PC-3 (cell line): ENCODE measurements at regions not wholly inside any gene's neighbourhood (a gene's known extent, or its start where the extent isn't known, plus 50 kb on each side); places are given as distances from the start of the nearest gene placed in this dataset.

Experiments used
- ATAC-seq: fragments of 200-7000 bp; cut with Tn5 transposase; 2 replicates; pipeline ENCODE4 v1.9.1; 2020; ENCODE audit warnings: mild to moderate bottlenecking, moderate library complexity
- BruUV-seq: library from RNA; stranded (reverse); fragments of 400-500 nt; replicated peaks from 2 replicates; lab custom pipeline; 2021; lab: Mats Ljungman, UMichigan
- CTCF ChIA-PET: fragments of 300-600 bp; sonication (Branson Sonifier 250); formaldehyde crosslinking; loops from one replicate; lab custom pipeline; 2022; ENCODE audit warnings: antibody characterized with exemption; lab: Charles Lee
- POLR2A ChIA-PET: fragments of 300-600 bp; sonication (Branson Sonifier 250); formaldehyde crosslinking; loops from one replicate; lab custom pipeline; 2022; ENCODE audit warnings: antibody characterized with exemption; ENCODE audit not compliant: unreplicated experiment; lab: Charles Lee
- DNase-seq: peaks from one replicate; pipeline ENCODE4 v3.0.0-alpha.2; 2015
- H2AFZ ChIP-seq: fragments of 300-600 bp; sonication (generic); 2 replicates; pipeline ENCODE4 v1.6.0; 2016; ENCODE audit warnings: antibody characterized with exemption, low read length
- H3F3A ChIP-seq: fragments of 300-600 bp; sonication (generic); one replicate; pipeline ENCODE4 v1.6.0; 2017; ENCODE audit warnings: antibody characterized with exemption, low read length, control low read depth, mild to moderate bottlenecking; ENCODE audit not compliant: unreplicated experiment
- H3K27ac ChIP-seq: fragments of 300-600 bp; sonication (generic); 2 replicates; pipeline ENCODE4 v1.5.1; 2016; ENCODE audit warnings: mild to moderate bottlenecking, low read length
- H3K27me3 ChIP-seq: fragments of 300-600 bp; sonication (generic); 2 replicates; pipeline ENCODE4 v1.6.1; 2016; ENCODE audit warnings: low read length, mixed read lengths
- H3K36me3 ChIP-seq: fragments of 300-600 bp; sonication (generic); 2 replicates; pipeline ENCODE4 v1.6.1; 2016; ENCODE audit warnings: low read depth, mixed run types, low read length, mixed read lengths
- H3K4me1 ChIP-seq: fragments of 300-600 bp; sonication (generic); 2 replicates; pipeline ENCODE4 v1.5.1; 2016; ENCODE audit warnings: low read length; ENCODE audit not compliant: insufficient read depth
- H3K4me2 ChIP-seq: fragments of 300-600 bp; sonication (generic); 2 replicates; pipeline ENCODE4 v1.6.0; 2016; ENCODE audit warnings: low read length
- H3K4me3 ChIP-seq: fragments of 300-600 bp; sonication (generic); 2 replicates; pipeline ENCODE4 v1.5.1; 2016; ENCODE audit warnings: mild to moderate bottlenecking, low read length, mixed read lengths
- H3K79me2 ChIP-seq: fragments of 300-600 bp; sonication (generic); 2 replicates; pipeline ENCODE4 v1.6.1; 2017; ENCODE audit warnings: low read length, mixed read lengths
- H3K9ac ChIP-seq: fragments of 300-600 bp; sonication (generic); 2 replicates; pipeline ENCODE4 v1.6.0; 2016; ENCODE audit warnings: mild to moderate bottlenecking, low read length
- H3K9me2 ChIP-seq: fragments of 300-600 bp; sonication (generic); replicated peaks from 2 replicates; pipeline ENCODE4 v1.6.1; 2016; ENCODE audit warnings: mixed run types, low read length, mixed read lengths
- H3K9me3 ChIP-seq: fragments of 300-600 bp; sonication (generic); 2 replicates; pipeline ENCODE4 v1.6.1; 2016; ENCODE audit warnings: low read length, mixed read lengths
- H4K20me1 ChIP-seq: fragments of 300-600 bp; sonication (generic); 2 replicates; pipeline ENCODE4 v1.6.1; 2016; ENCODE audit warnings: low read length, mixed read lengths
- EZH2 ChIP-seq: fragments of 300-600 bp; sonication (generic); IDR thresholded peaks from one replicate; pipeline ENCODE4 v1.6.1; 2017; ENCODE audit warnings: antibody characterized with exemption, mild to moderate bottlenecking, low read length; ENCODE audit not compliant: unreplicated experiment
- EZH2phosphoT487 ChIP-seq: fragments of 300-600 bp; sonication (generic); IDR thresholded peaks from 2 replicates; pipeline ENCODE4 v1.6.1; 2018; ENCODE audit warnings: mild to moderate bottlenecking, antibody characterized with exemption, low read length, borderline replicate concordance
- intact Hi-C: fragments of 100-400 bp; cut with micrococcal nuclease; formaldehyde crosslinking; loops from 2 replicates; pipeline ENCODE4 v1.9.0; 2023
- TF ChIP-seq, protein P1 (sequence below): fragments of 300-600 bp; sonication (generic); conservative IDR thresholded peaks from 2 replicates; pipeline ENCODE4 v1.5.1; 2017; ENCODE audit warnings: antibody characterized with exemption, low read depth, mild to moderate bottlenecking, low read length

- no TSS peak for BruUV-seq
Observed at GRCh38 chr1:217929213-217929885, 298.2 kb downstream of the SPATA17 start.

DNA sequence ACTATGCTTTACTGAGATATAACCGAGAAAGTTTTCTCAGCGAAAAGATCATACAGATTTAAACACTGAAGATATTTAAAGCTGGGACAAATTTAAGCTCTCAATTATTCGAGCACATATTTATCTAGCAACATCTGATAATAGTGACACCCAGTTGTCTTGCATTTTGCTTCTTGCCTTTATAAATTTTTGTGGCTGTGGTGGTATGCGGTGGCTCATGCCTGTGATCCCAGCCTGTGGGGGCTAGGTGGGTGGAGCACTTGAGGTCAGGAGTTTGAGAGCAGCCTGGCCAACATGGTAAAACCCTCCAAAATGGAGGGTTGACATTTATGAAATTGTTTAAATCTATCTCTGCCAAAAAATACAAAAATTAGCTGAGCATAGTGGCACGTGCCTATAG lies 312.2 kb downstream of the SPATA17 start:
- DNase-seq: no peak
- H3K9ac ChIP-seq: no peak overlapping the region
- ATAC-seq: no peak
- no peaks in the 10 kb centered on the region for H3K79me2 ChIP-seq
- H2AFZ ChIP-seq: no peak overlapping the region
- no peaks in the 10 kb centered on the region for H3K9me3 ChIP-seq
- H3K9me2 ChIP-seq: no peaks in the 10 kb centered on the region
- TF ChIP-seq EZH2 (no peak), EZH2phosphoT487 (no peak)
- TF ChIP-seq, protein P1, sequence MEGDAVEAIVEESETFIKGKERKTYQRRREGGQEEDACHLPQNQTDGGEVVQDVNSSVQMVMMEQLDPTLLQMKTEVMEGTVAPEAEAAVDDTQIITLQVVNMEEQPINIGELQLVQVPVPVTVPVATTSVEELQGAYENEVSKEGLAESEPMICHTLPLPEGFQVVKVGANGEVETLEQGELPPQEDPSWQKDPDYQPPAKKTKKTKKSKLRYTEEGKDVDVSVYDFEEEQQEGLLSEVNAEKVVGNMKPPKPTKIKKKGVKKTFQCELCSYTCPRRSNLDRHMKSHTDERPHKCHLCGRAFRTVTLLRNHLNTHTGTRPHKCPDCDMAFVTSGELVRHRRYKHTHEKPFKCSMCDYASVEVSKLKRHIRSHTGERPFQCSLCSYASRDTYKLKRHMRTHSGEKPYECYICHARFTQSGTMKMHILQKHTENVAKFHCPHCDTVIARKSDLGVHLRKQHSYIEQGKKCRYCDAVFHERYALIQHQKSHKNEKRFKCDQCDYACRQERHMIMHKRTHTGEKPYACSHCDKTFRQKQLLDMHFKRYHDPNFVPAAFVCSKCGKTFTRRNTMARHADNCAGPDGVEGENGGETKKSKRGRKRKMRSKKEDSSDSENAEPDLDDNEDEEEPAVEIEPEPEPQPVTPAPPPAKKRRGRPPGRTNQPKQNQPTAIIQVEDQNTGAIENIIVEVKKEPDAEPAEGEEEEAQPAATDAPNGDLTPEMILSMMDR: no peak
- intact Hi-C loops: loop anchor here (1.0 kb wide), 1 partner anchor 10 kb away; no protein-coding TSS in a partner anchor
- no peaks in the 10 kb centered on the region for H3K36me3 ChIP-seq
- ChIA-PET POLR2A (no interaction called here), CTCF (interaction anchor here (0.6 kb wide), 1 partner anchor 136 kb away, joined by 3 read pairs; no protein-coding TSS in a partner anchor)
- H3K4me3 ChIP-seq: no peak overlapping the region
- no peak overlapping the region for H3K4me2 ChIP-seq
- H3K4me1 ChIP-seq: no peaks in the 10 kb centered on the region; the same call in 1 of the 2 replicates
- BruUV-seq: no TSS peak
- no peak overlapping the region for H3K27ac ChIP-seq
- no peaks in the 10 kb centered on the region for H4K20me1 ChIP-seq
- H3F3A ChIP-seq: no peaks in the 10 kb centered on the region
- 0 out of 2 replicates have a peak, but pooled peaks cover 5% of the 10 kb centered on the region for H3K27me3 ChIP-seq

More at GRCh38 chr1:217929213-217929885, 298.2 kb downstream of the SPATA17 start:
- Histone ChIP-seq H2AFZ (no peak overlapping the region), H3K27ac (no peak overlapping the region), H3K4me2 (no peak overlapping the region), H4K20me1 (no peaks in the 10 kb centered on the region), H3K79me2 (no peaks in the 10 kb centered on the region), H3K27me3 (no peaks in the 10 kb centered on the region), H3K4me3 (no peak overlapping the region), H3K36me3 (no peaks in the 10 kb centered on the region), H3F3A (no peaks in the 10 kb centered on the region), H3K9me3 (no peaks in the 10 kb centered on the region), H3K9me2 (no peaks in the 10 kb centered on the region), H3K4me1 (no peaks in the 10 kb centered on the region), H3K9ac (no peak overlapping the region)
- ChIA-PET POLR2A (no interaction called here), CTCF (no interaction called here)
- TF ChIP-seq EZH2: no peak
- TF ChIP-seq, protein P1: no peak
- intact Hi-C loops: no loop called here
- no peak for DNase-seq
- no peak for ATAC-seq

DNA sequence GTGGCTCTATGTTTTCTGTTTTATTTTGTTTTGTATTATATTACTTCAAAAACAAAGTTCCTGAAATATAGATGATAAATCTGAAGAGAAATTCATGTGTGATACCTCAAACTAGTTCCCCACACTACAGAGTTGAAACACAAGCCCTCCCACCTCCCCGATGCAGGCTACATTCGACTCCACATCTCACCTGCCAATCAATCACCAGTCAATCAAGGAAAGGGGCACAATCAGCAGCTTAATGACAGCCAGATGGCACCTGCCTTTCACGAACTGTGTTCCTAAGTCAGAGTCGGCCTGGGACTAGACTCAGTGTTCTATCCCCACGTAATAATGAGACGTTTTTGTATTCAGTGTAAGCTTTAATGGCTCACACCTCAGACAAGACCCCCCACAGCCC lies 313.4 kb downstream of the SPATA17 start:
- no peak for DNase-seq
- BruUV-seq: no TSS peak
- POLR2A ChIA-PET: no interaction called here
- CTCF ChIA-PET: no interaction called here
- H4K20me1 ChIP-seq: no peaks in the 10 kb centered on the region
- no peaks in the 10 kb centered on the region for H3K9me3 ChIP-seq
- no peak for ATAC-seq
- H3K4me3 ChIP-seq: no peak overlapping the region
- no peak overlapping the region for H2AFZ ChIP-seq
- H3K9me2 ChIP-seq: no peaks in the 10 kb centered on the region
- no peak for TF ChIP-seq EZH2
- TF ChIP-seq EZH2phosphoT487: no peak
- TF ChIP-seq, protein P1: no peak
- H3F3A ChIP-seq: no peaks in the 10 kb centered on the region
- no peaks in the 10 kb centered on the region for H3K36me3 ChIP-seq
- H3K79me2 ChIP-seq: no peaks in the 10 kb centered on the region
- 0 out of 2 replicates have a peak, but pooled peaks cover 3% of the 10 kb centered on the region for H3K27me3 ChIP-seq
- no peak overlapping the region for H3K9ac ChIP-seq
- H3K4me2 ChIP-seq: no peak overlapping the region
- no peak overlapping the region for H3K27ac ChIP-seq
- intact Hi-C loops: no loop called here
- peaks cover 3% of the 10 kb centered on the region; the same call in 1 of the 2 replicates for H3K4me1 ChIP-seq
